Activated T-cell treated with anti-CD3 and anti-CD28 coated beads, Interleukin-2, amount 50 U/mL, for 1 hour (primary cell): ENCODE measurements at regions not wholly inside any gene's neighbourhood (a gene's known extent, or its start where the extent isn't known, plus 50 kb on each side); places are given as distances from the start of the nearest gene placed in this dataset.
"Not testable (repeated sequence)": the region's sequence is repeated elsewhere in the genome, so short reads cannot be mapped to it uniquely, and the experiment has no call there.

Source experiments
- DNase-seq: peaks from one replicate; pipeline ENCODE4 v3.0.0-alpha.2; 2020

GRCh38 chr22:25462474-25463346 is 101.8 kb upstream of the GRK3 start:
- peak; percentile 78 for DNase-seq

DNA sequence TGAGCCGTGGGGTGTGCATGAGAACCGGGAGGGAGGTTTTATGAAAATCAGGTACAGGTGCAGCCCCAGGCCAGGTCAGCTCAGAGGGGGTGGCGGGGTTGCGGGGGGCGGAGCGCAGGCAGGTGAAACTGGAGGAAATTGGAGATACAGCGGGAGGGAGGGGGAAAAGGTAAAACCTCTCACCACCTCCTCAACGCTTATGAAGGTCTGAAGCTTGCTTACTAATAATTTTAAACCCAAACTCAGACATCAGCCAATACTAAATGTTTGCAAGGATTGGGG is 101.2 kb upstream of the GRK3 start:
- DNase-seq: not testable (repeated sequence)

DNA sequence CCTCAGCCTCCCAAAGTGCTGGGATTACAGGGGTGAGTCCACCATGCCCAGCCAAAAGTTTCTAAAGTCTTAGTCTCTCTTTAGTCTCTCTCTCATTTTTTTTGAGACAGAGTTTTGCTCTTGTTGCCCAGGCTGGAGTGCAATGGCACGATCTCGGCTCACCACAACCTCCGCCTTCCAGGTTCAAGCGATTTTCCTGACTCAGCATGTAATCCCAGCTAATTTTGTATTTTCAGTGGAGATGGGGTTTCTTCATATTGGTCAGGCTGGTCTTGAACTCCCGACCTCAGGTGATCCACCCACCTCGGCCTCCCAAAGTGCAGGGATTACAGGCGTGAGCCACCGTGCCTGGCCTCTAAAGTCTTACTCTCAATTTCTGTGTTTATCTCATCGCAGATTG is 100.1 kb upstream of the GRK3 start:
- DNase-seq: not testable (repeated sequence)

- DNase-seq: no peak
These were observed 98.5 kb upstream of the GRK3 start for GRCh38 chr22:25465949-25466348.

- DNase-seq: no peak
These were observed 92.1 kb upstream of the GRK3 start for GRCh38 chr22:25472382-25472781.

GRCh38 chr22:25475257-25476022 is 89.0 kb upstream of the GRK3 start:
- DNase-seq: no peak

DNA sequence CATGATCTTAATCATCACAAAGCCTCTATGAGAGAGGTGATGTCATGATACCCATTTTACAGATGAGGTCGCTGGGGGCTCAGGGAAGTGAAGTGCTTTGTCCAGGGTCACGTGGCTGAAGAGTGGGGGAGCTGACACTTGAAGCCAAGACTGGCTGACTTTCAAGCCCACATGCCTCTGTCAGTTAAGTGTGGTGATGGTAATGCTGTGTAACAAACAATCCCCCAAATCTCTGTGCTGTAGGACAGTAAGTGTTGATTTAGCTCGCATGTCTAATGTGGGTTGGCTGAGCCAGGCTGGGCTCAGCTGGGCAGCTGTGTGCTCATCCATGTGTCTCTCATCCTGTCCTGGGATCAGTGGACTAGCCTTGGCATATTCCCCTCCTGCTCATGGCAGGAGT is 87.1 kb upstream of the GRK3 start:
- DNase-seq: no peak

GRCh38 chr22:25478111-25478510 is 86.4 kb upstream of the GRK3 start:
- no peak for DNase-seq

- no peak for DNase-seq
These were observed 85.9 kb upstream of the GRK3 start for GRCh38 chr22:25478528-25478927.

DNA sequence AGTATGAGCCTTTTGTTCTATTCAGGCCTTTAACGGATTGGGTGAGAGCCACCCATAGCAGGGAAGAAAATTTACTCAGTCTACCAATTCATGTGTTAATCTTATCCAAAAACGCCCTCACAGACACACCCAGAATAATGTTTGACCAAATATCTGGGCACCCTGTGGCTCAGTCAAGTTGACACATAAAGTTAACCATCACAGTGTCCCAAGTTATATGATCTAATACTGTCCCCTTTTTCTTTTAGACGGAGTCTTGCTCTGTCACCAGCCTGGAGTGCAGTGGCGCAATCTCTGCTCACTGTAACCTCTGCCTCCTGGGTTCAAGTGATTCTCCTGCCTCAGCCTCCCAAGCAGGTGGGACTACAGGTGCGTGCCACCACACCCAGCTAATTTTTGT is 83.6 kb upstream of the GRK3 start:
- DNase-seq: not testable (repeated sequence)

- DNase-seq: no peak
These were observed 82.2 kb upstream of the GRK3 start for GRCh38 chr22:25482091-25482760.

GRCh38 chr22:25482868-25483639 is 81.4 kb upstream of the GRK3 start:
- no peak for DNase-seq

GRCh38 chr22:25483931-25484330 is 80.5 kb upstream of the GRK3 start:
- no peak for DNase-seq

DNA sequence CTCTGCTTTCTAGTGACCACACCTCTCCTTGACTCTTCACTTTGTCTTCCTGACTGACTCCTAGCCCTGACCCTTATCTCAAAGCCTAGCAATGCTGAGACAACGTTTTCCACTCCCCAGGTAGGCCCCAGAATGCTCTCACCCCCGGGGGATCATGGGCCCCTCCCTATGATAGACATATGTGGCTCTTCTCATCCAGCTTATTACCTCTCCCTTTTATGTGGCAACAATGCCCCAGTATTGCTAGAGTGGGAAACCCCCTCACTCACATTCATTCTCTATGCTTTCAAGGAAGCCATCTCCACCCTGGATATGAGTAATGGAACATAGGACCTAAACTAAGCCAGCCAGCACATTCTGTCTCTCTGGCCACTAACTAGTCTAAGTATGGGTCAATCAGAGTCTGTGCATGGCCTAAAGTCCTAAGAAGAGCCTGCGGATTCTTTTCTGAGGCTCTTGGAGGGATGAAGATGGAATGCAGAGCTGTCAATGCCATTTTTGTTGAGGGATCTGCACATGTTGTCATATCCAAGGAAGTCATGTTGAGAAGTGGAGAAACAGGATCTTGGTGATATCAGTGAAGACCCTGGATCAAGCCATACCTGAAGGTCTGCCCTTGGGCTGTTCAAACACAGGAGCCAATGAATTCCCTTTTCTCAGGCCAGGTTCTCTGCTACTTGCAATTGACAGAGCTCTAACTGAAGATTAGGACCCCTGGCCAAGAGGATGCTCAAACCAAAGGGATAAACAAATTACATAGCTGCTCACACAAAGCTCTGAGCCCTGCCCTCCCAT is 79.8 kb upstream of the GRK3 start:
- no peak for DNase-seq

GRCh38 chr22:25485626-25486545 is 78.6 kb upstream of the GRK3 start:
- DNase-seq: no peak

GRCh38 chr22:25487508-25487907 is 77.0 kb upstream of the GRK3 start:
- no peak for DNase-seq

DNA sequence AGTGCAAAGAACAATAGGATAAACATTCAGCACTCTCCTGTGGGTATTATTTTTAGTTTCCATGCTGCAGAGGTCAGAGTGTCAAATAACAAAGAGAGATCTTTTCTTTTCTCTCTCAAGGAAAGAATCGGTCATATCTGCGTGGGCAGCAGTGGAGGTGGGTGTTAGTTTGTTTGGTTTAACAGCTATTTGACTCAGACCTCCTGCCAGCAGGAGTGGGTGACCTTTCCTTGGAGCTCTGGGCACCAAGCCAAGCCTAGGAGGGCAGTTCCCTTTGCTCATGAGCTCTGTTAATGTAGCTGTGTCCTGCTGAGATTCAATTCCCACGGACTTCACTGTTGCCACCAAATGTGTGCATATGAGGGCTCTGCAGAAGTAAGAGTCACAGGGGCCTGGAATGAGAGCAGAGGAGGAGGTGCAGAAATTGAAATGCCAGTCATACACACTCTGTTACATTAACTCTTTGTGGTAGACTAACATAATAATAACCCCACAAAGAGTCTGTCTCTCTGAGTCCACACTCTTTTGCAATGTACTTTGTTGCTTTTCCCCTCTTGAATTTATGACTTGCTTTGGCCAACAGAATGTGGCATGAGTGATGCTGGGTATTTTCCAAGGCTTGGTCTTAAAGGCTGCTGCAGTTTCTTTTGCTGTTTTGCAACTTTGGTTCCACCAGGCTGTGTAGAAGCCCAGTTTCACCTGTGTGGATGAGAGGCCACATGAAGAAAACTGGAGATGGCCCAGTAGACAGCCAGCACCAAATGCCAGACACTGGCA is 76.0 kb upstream of the GRK3 start:
- no peak for DNase-seq

- no peak for DNase-seq
These were observed 74.5 kb upstream of the GRK3 start for GRCh38 chr22:25489947-25490346.

DNA sequence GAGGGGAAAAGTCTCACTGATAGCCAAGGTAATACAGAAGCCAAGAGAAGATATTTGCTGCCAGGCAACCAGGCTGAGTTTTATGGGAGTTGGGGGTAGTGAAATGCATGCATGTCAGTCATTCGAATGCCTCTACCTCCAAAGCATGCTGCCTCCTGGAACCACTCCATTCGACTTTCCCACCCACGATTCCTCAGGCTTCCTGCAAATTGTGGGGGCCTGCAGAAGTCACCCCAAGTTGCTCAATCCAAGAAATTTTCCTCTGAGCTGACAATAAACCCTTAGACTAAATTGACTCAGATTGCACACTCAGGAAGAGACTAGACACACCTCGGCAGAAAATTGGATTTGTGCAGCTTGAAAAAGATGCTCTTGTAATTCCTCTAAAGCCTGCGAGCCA is 73.6 kb upstream of the GRK3 start:
- DNase-seq: no peak

DNA sequence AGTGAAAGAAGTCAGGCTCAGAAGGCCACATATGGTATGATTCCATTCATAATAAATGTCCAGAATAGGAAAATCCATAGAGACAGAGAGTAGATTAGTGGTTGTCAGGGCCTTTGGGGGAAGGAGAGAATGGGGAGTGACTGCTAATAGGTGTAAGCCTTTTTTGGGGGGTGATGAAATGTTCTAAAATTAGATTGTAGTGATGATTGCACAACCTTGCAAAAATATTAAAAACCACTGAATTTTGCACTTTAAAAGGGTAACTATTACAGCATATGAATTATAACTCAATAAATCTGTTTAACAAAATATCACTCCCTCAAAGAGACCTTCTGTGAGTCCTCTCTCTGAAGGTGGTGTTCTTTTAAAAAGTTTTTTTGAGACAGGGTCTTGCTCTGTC is 72.3 kb upstream of the GRK3 start:
- DNase-seq: no peak
